Activated CD8-positive, alpha-beta memory T cell treated with anti-CD3 and anti-CD28 coated beads, Interleukin-2, amount 50 U/mL, for 4 hours (primary cell): ENCODE measurements at regions not wholly inside any gene's neighbourhood (a gene's known extent, or its start where the extent isn't known, plus 50 kb on each side); places are given as distances from the start of the nearest gene placed in this dataset.
"Not testable (repeated sequence)": the region's sequence is repeated elsewhere in the genome, so short reads cannot be mapped to it uniquely, and the experiment has no call there.

Experiments used
- DNase-seq: peaks from one replicate; pipeline ENCODE4 v3.0.0-alpha.2; 2020

DNA sequence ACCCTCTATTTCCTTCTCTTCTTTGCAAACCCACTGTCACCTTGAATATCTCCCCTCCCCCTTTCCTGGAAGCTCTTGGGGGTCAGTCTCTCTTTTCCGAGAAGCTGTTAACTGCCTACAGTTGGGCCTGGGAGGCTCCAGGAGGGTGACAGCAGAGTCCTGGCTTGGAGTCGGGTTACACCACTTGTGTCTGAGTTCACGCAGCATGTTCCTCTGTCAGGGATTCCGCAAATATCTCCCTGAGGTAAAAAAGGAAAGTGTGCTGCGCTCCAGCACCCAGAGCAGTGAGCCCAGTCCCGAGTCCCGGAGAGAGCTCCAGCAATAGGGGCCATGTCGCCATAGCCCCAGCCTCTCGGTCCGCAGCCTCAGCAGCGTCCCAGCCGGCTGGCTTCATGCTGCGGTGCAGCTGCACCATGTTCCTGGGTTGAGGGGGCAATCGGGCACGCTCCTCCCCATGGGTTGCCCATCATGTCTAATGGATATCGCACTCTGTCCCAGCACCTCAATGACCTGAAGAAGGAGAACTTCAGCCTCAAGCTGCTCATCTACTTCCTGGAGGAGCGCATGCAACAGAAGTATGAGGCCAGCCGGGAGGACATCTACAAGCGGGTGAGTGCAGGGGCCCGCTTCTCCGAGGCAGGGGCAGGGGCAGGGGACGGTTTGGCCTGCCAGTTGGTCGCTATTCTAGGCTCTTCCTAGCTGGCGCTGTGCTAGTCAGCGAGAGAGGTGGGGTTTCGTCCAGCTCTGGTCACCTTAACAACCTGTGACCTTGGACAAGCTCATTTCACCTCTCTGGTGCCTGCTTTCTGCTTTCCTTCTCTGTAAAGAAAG is 101.3 kb upstream of the SEC22B start:
- DNase-seq = not testable (repeated sequence)

GRCh38 chr1:120276710-120277109 is 100.4 kb upstream of the SEC22B start:
- not testable (repeated sequence) for DNase-seq

DNA sequence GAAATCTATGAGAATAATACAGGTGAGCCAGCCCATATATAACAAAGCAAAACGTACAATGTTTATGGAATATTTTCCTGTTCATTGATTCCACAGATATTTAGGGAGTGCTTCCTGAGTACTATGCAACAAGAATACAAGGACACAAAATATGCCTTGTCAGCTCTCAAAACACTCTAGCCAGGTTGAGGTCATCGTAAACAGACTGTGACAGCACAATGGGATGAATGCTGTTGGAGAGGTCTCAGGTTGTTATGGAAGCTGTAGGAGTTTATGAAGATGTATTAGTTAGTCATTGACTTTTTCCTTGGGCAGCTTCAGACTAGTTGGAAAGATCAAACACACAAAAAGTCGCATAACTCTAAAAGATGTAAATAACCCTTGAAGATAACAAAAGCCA is 98.1 kb upstream of the SEC22B start:
- DNase-seq = not testable (repeated sequence)

DNA sequence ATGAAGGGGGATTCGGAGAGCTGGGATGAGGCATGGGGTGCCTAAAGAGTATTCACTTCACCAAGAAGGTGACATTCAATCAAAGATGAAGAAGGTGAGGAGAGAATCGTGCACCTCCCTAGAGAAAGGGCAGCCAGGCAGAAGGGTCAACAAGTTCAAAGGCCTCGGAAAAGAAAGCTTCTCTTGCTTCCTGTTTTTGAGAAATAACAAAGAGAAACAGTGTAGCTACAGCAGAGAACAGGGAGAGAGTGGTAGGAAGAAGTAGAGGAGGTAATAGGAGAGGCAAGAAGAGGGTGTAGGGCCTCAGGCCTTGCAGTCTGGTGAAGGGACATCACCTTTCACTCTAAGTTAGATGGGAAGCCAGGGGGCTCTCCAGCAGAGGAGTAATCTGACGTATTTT is 97.0 kb upstream of the SEC22B start:
- DNase-seq = not testable (repeated sequence)

DNA sequence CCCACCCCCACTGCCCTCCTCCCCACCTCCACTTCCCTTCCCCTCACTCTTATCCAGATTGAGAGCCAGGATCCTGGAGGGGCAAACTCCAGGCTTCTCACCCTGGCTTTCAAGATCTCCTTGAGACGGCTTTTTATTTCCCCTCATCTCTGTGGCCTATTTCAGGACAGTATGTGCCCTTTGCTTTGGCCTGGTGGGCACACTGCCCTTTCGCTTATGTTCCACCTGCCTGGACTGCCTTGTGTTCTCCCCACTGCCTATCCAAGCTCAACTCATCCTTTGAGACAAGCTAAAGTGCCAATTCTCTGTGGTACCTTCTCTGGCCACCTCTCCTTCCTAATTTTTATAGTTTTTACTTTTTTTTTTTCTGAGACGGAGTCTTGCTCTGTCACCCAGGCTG is 95.9 kb upstream of the SEC22B start:
- DNase-seq = not testable (repeated sequence)

DNA sequence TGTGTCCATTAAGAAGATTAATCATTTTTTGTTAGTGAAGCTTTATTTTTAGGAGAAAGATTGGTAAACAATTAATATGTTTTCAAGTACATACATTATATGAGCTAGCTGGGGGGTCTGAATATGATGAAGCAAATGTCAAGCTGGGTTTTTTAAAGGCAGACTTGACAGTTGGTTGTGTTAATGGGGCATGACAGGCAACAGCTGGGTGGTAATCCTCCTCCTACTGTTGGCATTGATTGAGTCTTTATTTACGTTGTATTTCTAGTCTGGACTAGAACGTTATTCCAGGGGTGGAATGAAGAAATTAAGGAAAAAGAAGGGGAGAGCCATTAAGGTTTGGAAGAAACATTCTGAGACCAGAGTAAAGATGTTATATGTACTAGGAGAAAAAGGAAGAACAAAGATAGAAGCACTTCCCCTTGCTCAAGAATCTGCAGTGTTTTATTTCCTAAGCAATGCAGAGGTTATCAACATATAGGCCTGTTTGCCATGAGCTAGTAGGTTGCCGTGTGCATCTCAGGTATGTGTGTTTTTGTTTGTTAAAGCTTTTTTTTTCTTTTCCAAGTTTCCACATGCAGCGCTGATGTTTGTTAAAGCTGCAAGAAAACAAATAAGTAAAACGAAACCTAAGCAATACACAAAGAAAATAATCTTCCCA is 95.4 kb upstream of the SEC22B start:
- not testable (repeated sequence) for DNase-seq

GRCh38 chr1:120267894-120268551 is 91.7 kb upstream of the SEC22B start:
- not testable (repeated sequence) for DNase-seq

- DNase-seq = not testable (repeated sequence)
Observed at GRCh38 chr1:120264564-120264963, 88.2 kb upstream of the SEC22B start.

DNA sequence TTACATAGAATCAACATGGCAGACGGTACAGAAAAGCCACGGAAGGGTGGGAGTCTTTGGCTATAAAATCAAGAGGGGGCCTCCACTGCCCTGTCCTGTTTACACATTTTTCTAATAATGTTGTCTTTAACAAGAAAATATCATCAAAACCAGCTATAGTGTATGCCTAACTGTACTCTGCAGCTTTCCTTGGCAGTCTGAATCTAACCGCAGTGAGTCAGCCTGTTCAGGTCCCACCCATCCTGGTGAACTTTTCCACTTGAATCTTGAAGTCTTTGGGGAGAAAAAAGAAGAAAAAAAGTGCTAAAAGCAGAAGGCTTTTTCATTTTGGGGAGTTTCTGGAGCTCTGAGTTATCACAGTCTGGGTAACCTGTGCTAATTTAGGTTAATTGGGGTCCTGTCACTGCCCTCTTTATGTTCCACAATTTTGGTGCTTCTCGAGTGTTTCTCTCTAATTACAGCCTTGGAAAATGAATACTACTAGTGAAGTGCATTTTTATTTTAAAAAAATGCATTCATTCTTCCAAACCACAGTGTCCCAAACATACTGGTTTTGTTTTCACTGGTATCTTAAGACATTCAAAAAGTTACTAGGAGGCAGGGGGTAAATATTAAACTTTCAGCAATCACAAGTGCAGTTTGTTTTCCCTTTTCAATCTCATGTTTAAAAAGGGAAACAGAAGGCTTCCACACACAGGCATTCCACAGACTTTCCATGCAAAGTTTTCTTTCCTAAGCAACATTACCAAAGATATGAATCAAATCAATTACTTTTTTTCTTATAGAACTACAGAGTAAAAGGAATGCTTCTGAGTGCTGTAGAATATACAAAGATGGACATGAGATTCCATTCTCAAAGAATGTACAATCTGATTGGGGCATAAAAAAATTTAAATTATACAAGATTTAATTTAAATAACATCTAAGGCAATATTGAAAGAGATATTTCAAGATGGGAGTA is 86.8 kb upstream of the SEC22B start:
- DNase-seq = not testable (repeated sequence)

GRCh38 chr1:120257778-120258105 is 81.4 kb upstream of the SEC22B start:
- DNase-seq = not testable (repeated sequence)

DNA sequence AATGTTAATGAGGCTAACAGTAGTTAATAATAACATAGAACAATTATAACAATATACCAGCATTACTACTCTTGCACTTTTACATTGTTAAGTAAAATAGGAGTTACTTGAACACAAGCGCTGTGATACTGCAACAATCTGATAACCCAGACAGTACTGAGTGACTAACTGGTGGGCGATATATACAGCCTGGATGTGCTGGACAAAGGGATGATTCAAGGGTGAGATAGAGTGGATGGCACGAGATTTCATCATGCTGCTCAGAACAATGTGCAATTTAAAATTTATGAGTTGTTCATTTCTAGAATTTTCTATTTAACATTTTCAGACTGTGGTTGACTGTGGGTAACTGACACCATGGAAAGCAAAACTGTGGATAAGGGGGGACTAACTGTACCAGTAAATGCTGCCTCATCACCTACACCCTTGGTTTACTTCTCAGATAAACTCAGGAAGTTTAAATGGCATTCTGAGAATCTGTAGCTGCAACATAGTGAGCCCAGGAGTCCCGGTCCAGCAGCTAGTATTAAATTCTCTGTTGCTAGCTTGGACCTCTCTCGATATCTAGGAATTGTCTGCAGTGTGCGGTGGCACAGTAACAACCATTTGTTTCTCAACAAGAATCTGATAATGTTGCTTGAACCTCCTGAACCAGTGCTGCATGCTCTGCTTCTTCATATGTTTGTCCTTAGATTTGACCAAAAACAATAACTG is 80.9 kb upstream of the SEC22B start:
- not testable (repeated sequence) for DNase-seq

GRCh38 chr1:120250756-120251155 is 74.4 kb upstream of the SEC22B start:
- not testable (repeated sequence) for DNase-seq

- DNase-seq = not testable (repeated sequence)
Observed at GRCh38 chr1:120248726-120249427, 72.6 kb upstream of the SEC22B start.

DNA sequence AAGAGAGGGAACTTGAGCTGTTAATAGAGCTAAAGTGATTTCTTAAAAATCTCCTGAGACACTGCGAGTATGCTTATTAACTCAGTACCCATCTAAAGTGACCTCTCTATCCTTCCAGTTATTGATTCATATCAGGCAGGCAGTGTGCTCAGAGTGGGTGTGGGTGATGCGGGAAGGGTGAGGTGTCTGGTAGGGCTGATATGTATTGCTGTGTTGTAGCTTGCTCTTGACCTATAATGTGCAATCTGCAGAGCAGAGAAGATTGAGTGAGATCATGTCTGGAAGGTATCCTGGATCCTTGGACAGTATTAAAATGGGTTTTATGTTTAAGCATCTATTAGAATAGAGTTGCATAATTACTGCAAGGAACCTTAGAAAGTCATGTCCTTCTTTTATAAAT is 71.9 kb upstream of the SEC22B start:
- DNase-seq = not testable (repeated sequence)

DNA sequence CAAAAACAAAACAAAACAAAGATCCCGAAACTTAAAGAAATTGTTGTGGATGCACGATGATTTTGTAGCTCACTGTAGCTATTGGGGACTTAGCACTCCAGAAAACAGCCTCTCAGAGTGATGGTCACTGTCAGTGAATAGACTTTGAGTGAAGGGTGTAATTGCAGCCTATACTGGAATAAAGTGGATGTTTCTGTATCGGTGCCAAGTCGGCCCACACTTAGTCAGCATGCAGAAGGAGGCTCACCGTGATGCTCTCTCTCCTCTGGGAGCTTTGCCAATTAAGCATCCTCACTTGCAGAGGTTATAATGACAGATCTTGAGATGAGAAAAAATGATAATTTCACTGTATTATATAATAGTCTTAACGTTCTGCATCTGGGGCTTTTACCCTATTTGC is 67.5 kb upstream of the SEC22B start:
- DNase-seq = not testable (repeated sequence)

GRCh38 chr1:120242582-120242981 is 66.3 kb upstream of the SEC22B start:
- not testable (repeated sequence) for DNase-seq

DNA sequence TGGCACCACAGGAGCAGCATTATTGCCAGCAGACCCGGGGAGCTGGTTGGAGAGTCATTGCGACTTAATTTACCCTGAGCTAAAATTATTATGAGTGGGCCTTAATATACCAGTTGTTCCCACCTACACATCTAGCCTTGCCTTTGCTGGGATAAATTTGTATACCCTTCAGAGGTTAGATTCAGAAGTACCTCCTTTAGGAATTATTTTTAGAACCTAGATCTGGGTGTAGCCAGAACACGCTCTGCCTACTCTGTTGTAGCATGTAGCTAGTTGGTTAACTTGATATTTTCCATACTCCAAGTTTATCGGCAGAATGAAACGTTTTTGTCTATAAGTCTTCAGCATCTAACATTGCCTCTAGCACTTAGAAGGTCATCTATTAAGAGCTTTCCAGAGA is 65.5 kb upstream of the SEC22B start:
- DNase-seq = not testable (repeated sequence)

DNA sequence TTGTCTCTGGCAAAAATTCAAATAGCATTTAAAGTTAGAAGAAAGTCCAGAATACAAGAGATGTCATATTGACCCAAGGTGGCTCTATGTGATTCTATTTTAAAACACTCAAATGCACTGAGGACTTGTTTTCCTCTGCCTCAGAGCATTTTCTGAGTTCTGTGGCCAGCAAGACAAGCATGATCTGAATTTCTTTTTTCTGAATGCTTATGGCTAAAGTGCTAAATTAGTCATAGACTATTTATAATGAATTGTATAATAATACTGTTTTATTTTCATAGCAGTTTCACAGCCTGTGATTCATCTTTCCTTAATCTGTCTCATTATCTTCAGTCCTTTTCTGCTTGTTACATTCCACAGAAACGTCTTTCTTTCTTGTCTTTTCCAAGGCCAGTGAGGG is 63.9 kb upstream of the SEC22B start:
- not testable (repeated sequence) for DNase-seq

GRCh38 chr1:120239351-120239750 is 63.0 kb upstream of the SEC22B start:
- not testable (repeated sequence) for DNase-seq

DNA sequence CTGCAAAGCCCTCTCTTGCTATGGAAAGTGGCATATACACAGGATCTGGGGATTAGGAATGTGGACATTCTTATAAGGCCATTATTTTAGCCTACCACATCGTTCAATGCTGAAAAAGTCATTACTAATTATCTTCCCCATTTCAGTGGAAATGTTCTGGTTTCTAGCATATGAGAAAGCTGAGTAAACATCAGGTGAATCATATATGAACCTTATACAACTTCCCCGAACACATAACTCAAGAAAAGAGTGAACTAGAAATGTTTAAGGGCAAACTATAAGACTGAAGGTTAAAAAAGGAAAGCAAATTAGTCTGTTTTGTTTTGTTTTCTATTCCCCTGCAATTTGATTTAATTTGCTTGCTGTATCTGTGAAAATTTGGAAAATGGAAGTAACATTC is 62.5 kb upstream of the SEC22B start:
- not testable (repeated sequence) for DNase-seq

DNA sequence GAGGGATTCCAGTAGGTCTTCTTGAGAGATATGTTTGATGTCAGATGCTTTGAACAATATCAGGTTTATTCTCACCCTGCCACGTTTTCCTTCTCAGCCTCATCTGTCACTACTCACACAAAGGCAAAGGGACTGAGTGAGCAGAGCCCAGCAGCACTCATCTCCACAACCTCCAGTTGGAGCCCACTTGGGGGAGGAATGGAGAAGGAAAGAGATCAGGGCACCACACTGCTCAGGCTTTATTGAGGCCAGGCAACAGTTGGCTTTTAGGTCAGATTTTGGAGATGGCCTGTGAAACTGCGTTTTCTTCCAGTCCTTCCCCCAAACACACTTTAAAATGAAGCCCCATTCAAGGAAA is 57.3 kb upstream of the SEC22B start:
- DNase-seq = not testable (repeated sequence)
